ENCODE measurements at regions not wholly inside any gene's neighbourhood (a gene's known extent, or its start where the extent isn't known, plus 50 kb on each side); places are given as distances from the start of the nearest gene placed in this dataset.

DNA sequence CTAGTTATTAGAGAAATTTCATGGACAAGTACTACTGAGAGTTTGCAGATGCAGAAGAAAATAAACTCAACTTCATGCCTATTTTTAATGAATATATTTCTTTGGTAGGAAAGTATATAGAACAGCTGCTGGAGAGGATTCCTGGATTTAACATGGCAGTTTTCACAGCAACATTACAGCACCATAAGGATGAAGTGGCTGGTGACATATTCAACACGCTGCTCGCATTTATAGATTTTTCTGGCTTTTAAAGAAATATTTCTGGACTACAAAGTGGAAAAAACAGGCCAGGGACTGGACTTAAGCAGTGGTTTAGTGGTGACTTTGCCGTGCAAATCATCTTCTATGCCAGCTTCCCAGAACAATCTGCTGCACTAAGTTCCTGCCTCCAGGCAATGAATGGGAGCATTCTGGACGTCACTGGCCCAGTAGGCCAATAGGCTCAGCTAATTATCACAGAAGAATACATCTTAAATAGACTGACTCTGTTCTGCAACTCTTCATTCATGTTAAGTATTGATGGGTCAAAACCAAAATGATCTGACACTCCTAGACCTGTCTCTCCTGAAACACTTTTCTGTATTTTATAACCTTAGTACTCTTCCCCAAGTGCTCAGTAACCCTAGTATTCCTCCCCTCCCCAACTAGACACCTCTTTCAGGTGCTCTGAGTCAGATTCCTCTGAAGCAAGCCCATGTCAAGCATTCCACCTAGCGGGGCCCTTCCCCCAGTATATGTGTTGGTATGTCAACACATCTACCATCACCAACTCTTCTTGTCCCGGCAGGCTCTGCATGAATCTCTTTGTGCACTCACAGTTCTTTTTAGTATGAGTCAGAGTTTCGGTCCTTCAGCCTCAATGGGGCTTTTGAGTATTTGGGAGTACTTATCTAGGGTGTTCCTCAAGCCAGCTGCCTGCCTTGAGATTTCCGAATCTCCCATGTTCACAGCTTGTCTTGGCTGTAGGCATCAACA is 625.5 kb downstream of the CHSY3 start:
- CTCF ChIA-PET = no interaction called here
- POLR2A ChIA-PET = no interaction called here
- H3K9me3 Mint-ChIP-seq = no peaks in the 10 kb centered on the region
- TF ChIP-seq, protein P1, sequence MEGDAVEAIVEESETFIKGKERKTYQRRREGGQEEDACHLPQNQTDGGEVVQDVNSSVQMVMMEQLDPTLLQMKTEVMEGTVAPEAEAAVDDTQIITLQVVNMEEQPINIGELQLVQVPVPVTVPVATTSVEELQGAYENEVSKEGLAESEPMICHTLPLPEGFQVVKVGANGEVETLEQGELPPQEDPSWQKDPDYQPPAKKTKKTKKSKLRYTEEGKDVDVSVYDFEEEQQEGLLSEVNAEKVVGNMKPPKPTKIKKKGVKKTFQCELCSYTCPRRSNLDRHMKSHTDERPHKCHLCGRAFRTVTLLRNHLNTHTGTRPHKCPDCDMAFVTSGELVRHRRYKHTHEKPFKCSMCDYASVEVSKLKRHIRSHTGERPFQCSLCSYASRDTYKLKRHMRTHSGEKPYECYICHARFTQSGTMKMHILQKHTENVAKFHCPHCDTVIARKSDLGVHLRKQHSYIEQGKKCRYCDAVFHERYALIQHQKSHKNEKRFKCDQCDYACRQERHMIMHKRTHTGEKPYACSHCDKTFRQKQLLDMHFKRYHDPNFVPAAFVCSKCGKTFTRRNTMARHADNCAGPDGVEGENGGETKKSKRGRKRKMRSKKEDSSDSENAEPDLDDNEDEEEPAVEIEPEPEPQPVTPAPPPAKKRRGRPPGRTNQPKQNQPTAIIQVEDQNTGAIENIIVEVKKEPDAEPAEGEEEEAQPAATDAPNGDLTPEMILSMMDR (IDR thresholded peaks at IDR 0.05) = no peak
- H3K9me3 ChIP-seq (ENCODE audit: control insufficient read depth in 1 of 2, insufficient read depth in 1 of 2, low read length in 2 of 2) = no peaks in the 10 kb centered on the region
- intact Hi-C loops (cut with DNase I, micrococcal nuclease) = no loop called here
- no peak overlapping the region for H3K4me3 ChIP-seq (ENCODE audit: low read length)
- H3K36me3 Mint-ChIP-seq (ENCODE audit: low read depth) = no peaks in the 10 kb centered on the region
- no peak for DNase-seq
- H3K36me3 ChIP-seq (ENCODE audit: insufficient read depth, low read length) = no peaks in the 10 kb centered on the region
- H3K4me1 Mint-ChIP-seq (ENCODE audit: low read depth) = no peaks in the 10 kb centered on the region
- no peak for ATAC-seq (ENCODE audit: poor library complexity)
- H3K4me3 Mint-ChIP-seq = no peak overlapping the region
- no peak overlapping the region for H3K27ac Mint-ChIP-seq
- H3K27me3 ChIP-seq (ENCODE audit: control insufficient read depth in 1 of 2, insufficient read depth in 2 of 2, low read length in 2 of 2) = no peaks in the 10 kb centered on the region
- no peaks in the 10 kb centered on the region for H3K4me1 ChIP-seq (ENCODE audit: insufficient read depth, low read length)
- no peaks in the 10 kb centered on the region for H3K27me3 Mint-ChIP-seq
- no peak overlapping the region for H3K27ac ChIP-seq (ENCODE audit: low read depth in 1 of 2, low read length in 2 of 2)

DNA sequence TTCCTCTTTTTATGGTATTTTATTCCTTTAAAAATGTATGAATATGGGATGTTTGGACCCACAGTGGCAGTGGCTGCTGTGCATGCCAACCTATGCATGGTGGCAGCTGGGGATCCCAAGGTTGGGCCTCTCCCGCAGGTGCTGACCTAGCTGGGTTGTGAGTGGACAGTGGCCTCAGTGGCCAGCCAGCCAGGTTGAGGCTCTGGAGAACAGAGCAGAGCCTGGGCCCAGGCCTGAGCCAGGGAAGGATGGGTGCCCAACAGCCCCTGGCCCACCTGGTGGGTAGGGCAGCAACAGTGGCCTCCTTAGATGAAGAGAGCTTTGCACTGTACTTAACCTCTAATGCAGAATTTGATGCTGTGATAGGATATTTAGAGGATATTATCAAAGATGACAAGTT is 624.8 kb downstream of the CHSY3 start:
- Mint-ChIP-seq H3K4me1 (ENCODE audit: low read depth) (no peaks in the 10 kb centered on the region), H3K27me3 (no peaks in the 10 kb centered on the region), H3K4me3 (no peak overlapping the region), H3K36me3 (ENCODE audit: low read depth) (no peaks in the 10 kb centered on the region), H3K27ac (no peak overlapping the region), H3K9me3 (no peaks in the 10 kb centered on the region)
- Histone ChIP-seq H3K36me3 (ENCODE audit: insufficient read depth, low read length) (no peaks in the 10 kb centered on the region), H3K4me1 (ENCODE audit: insufficient read depth, low read length) (no peaks in the 10 kb centered on the region), H3K4me3 (ENCODE audit: low read length) (no peak overlapping the region), H3K27ac (ENCODE audit: low read depth in 1 of 2, low read length in 2 of 2) (no peak overlapping the region), H3K9me3 (ENCODE audit: control insufficient read depth in 1 of 2, insufficient read depth in 1 of 2, low read length in 2 of 2) (no peaks in the 10 kb centered on the region), H3K27me3 (ENCODE audit: control insufficient read depth in 1 of 2, insufficient read depth in 2 of 2, low read length in 2 of 2) (no peaks in the 10 kb centered on the region)
- ATAC-seq (ENCODE audit: poor library complexity) (no peak), DNase-seq (no peak)
- ChIA-PET CTCF (no interaction called here), POLR2A (no interaction called here)
- TF ChIP-seq, protein P1 (IDR thresholded peaks at IDR 0.05) = no peak
- intact Hi-C loops (cut with DNase I, micrococcal nuclease) = no loop called here

DNA sequence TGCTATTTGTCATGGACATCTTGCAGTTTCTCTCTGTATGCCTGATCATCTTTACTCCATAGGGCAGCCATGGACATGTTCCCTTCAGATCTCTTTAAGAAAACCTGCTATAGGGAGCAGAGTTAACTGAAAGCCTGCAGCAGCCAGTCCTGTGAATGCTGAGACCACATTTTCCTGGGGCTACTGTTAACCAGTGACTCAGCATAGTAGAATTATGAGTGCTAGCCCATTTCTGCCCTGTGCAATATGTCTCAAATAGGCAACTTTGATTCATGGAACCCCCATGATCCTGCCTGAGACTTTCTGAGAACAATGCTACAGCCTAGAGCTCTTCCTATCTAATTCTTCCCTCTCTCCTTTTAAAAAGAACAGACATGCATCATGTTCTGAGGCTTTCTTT is 624.2 kb downstream of the CHSY3 start:
- no peak for DNase-seq
- no peaks in the 10 kb centered on the region for H3K4me1 Mint-ChIP-seq (ENCODE audit: low read depth)
- H3K9me3 Mint-ChIP-seq = no peaks in the 10 kb centered on the region
- ATAC-seq (ENCODE audit: poor library complexity) = no peak
- H3K36me3 ChIP-seq (ENCODE audit: insufficient read depth, low read length) = no peaks in the 10 kb centered on the region
- no peak overlapping the region for H3K27ac ChIP-seq (ENCODE audit: low read depth in 1 of 2, low read length in 2 of 2)
- no peak overlapping the region for H3K4me3 ChIP-seq (ENCODE audit: low read length)
- intact Hi-C loops (cut with DNase I, micrococcal nuclease) = no loop called here
- H3K4me3 Mint-ChIP-seq = no peak overlapping the region
- H3K27me3 Mint-ChIP-seq = no peaks in the 10 kb centered on the region
- TF ChIP-seq, protein P1 (IDR thresholded peaks at IDR 0.05) = no peak
- no peaks in the 10 kb centered on the region for H3K9me3 ChIP-seq (ENCODE audit: control insufficient read depth in 1 of 2, insufficient read depth in 1 of 2, low read length in 2 of 2)
- no peaks in the 10 kb centered on the region for H3K27me3 ChIP-seq (ENCODE audit: control insufficient read depth in 1 of 2, insufficient read depth in 2 of 2, low read length in 2 of 2)
- no peaks in the 10 kb centered on the region for H3K4me1 ChIP-seq (ENCODE audit: insufficient read depth, low read length)
- no peaks in the 10 kb centered on the region for H3K36me3 Mint-ChIP-seq (ENCODE audit: low read depth)
- H3K27ac Mint-ChIP-seq = no peak overlapping the region
- CTCF ChIA-PET = no interaction called here
- POLR2A ChIA-PET = no interaction called here
